SKM-1 (cell line): ENCODE measurements at regions not wholly inside any gene's neighbourhood (a gene's known extent, or its start where the extent isn't known, plus 50 kb on each side); places are given as distances from the start of the nearest gene placed in this dataset.
A peak's percentile ranks its signal among the peaks of the same experiment; 100 is the strongest.

Source experiments
- DNase-seq: peaks from one replicate; lab custom pipeline; 2025; ENCODE audit not compliant: unreplicated experiment; lab: John Stamatoyannopoulos, UW

- DNase-seq: no peak
Measured at GRCh38 chr5:158485047-158485446, 614.7 kb downstream of the EBF1 start.

DNA sequence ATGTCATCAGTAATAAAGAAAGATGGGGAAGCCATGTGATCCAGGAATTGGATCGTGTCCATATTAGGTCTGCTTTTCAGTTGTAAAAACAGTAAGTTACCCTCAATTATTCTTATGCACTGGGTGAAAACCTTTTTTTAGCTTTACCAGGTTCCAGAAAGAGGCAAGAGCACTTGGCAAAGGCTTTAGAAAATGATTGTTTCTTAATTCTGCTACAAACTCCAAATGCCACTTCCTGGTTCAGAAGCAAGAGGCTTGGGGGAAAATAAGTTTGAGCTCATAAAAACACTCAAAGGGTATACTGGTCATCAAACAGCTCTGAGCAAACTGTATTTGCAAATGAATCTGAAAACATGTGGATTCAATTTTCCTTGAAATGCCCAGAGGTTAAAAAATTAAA lies 615.6 kb downstream of the EBF1 start:
- no peak for DNase-seq

- DNase-seq: no peak
Measured at GRCh38 chr5:158483281-158483860, 616.3 kb downstream of the EBF1 start.

DNA sequence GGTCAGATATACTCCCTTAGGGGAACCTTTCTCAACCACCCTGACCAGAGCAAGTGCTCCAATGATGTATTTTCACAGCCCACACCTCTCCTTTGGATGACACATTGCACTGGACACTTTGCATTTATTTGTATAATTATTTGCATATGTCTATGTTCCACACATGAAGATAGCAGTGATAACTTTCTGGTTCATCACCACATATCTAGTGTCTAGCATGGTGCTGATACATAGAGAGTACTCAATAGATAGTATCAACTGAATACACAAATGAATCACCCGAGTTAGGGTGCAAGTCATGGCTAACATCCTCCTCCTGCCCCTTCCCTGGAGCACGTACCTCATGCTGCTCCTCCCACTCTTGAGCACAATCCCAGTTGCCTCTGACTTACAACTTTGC lies 617.6 kb downstream of the EBF1 start:
- DNase-seq: no peak

DNA sequence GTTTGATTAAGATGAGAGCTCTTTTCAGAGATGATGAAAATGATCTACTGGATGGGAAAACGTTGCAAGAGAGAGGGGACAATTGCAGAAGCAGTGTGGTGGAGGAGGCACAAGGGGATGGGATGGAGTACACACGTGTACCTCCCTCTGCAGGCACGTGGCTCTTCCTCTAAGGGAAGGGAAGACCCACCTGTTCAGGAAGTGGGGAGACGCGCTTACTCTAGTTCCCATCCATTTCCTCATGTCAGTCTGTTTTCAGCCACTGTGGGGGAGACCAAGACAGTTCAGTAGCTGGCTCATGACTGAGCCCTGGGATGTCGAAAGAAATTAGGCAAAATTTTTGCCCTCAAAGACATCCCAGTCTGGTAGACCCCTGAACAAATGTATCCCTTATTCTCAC lies 619.2 kb upstream of the CLINT1 start:
- no peak for DNase-seq

- no peak for DNase-seq
Measured at GRCh38 chr5:158477214-158477613, 618.3 kb upstream of the CLINT1 start.

- DNase-seq: no peak
Measured at GRCh38 chr5:158473016-158473635, 614.2 kb upstream of the CLINT1 start.

GRCh38 chr5:158471535-158471924 lies 612.6 kb upstream of the CLINT1 start:
- no peak for DNase-seq

DNA sequence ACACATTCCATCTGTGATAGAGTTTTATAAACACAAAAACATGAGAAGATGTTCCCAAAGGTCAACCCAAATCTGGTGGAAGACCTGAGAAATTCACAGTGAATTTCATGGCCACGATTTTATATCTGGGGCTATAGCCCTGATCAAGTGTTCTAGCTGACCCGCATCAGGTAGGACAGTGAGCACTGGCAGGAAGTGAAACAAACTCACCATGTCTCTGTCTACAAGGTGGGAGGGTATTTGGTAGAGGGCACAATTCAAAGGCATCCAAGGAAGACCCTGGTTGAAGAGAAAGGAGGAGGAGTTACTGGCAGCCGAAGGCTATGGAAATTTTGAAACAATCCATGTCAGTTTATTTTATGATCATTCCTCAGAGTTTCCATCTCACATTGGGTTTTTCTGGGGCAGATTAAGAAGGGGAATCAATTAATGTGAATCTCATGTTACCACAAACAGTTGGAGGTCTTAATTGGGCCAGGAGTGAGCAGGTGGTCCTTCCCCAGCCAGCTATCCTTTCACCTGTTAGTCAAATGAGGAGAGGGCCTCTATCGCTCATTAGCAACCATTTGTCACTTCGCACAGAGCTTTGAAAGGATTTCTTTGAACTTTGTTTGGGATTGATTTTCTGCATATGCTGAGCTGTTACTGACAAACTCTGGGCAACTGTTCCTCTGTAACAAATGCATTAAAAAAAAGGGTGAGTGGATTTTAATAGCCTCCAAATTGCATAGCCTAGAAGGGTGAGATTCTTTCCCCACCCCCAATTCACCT lies 612.0 kb upstream of the CLINT1 start:
- DNase-seq: no peak

DNA sequence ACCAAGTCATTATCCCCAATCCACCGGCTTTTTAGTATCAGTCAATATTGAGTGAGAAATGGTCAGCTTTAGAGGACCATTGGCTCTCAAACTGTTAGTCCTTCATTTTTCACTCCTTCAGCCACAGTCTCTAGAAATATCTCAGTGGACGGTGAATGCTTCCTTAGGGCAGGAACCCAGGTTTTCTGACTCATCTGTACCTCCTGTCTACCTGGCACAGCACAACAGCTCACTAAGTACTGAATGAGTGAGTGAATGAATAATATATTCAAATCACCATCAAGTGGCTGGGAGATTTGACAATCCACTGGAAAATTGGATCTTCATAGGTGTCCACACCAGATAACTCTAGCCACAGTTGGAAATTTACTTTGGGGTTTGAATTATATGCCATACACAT lies 609.5 kb upstream of the CLINT1 start:
- DNase-seq: no peak

DNA sequence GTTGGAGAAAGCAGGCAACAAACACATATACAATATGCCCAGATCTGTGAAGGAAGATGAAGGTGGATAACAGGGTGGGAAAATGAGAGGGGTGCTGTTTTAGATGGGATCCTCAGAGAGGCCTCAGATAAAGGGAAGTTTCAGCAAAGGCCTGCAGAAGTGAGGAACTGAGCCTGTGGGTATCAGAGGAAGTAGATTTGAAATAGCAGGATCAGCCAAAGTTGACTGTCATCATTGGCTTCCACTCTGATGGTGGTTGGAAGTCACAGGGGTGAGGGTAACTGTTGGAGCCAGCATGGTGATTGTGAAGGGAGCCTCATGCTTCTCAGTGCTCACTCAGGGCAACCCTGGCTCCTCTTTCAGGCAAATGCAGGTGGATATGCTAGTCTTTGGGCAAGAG lies 607.2 kb upstream of the CLINT1 start:
- peak; percentile 60 for DNase-seq

DNA sequence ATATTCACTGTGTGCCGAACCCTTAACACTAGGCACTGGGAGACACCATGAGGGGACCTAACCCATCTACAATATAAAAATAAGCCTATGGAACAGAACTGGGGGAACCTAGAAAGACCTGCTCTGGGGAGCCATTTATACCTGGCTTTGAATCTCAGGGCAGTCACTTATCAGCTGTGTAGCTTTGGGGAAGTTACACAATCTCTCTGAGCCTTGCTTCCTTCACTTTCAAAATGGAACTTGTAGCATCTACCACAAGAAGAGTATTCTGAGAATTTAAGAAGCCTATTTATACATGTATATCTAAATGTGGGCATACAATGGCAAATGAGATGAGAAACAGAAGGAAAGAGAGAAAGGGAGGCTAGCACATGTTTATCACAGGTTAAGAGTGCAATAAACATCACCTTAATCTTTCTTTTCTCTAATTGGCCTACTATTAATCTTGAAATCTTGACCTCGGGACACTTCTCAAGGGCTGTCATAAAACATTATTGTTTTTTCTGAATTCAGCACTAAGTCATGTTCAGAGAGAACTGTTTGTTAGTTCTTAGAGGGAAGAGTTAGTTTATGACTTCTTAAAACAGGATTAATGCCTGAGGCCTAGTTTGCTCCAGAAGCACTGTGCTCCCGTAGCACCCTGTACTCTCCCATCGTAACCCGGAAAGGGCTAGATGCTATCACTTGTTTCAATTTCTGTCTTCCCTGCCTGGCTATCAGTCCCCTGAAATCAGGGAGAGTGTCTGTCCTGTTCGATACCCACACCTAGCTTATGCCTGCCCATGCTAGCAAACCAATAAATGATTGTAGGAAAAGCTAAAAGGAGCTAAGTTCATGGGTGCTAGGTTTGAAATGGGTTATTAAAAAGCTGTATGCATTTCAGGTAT lies 606.4 kb upstream of the CLINT1 start:
- DNase-seq: peak; percentile 19

- DNase-seq: no peak
Measured at GRCh38 chr5:158464383-158464782, 605.4 kb upstream of the CLINT1 start.

DNA sequence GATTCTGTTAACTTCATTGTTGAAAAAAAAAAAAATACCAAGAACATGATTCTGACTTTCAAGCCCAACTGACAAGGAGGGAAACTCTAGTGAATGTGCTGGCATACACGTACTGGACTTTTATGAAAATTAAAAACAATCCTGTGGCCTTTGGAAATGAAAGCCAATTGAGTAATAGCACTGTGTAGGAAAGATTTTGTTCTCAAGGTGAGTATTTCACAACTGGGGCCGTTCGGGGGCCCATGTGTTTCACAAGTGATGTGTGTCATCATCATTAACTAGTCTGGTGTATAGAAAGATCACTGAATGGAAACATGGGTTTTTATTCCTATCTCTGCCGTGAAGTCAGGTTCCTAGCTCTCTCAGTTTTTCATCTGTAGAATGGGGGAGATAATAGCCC lies 605.0 kb upstream of the CLINT1 start:
- peak; percentile 60 for DNase-seq

DNA sequence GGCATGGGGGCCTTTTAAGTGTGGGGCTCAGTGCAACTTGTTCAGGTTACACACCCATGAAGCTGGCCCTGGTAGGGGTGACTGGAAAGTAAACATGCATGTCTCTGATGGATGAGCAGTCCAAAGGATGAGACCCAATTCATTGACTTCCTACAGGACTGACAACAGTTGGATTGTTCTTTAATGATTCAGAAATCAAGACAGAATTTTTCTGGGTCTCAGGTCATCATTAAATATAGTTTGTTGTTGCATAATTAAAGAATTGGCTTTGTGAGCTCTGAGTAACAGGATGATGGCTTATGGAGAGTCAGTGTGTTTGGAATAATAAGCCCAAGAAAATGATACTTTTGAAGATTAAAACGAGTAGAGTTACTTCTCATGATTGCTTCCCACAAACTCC lies 604.2 kb upstream of the CLINT1 start:
- no peak for DNase-seq

DNA sequence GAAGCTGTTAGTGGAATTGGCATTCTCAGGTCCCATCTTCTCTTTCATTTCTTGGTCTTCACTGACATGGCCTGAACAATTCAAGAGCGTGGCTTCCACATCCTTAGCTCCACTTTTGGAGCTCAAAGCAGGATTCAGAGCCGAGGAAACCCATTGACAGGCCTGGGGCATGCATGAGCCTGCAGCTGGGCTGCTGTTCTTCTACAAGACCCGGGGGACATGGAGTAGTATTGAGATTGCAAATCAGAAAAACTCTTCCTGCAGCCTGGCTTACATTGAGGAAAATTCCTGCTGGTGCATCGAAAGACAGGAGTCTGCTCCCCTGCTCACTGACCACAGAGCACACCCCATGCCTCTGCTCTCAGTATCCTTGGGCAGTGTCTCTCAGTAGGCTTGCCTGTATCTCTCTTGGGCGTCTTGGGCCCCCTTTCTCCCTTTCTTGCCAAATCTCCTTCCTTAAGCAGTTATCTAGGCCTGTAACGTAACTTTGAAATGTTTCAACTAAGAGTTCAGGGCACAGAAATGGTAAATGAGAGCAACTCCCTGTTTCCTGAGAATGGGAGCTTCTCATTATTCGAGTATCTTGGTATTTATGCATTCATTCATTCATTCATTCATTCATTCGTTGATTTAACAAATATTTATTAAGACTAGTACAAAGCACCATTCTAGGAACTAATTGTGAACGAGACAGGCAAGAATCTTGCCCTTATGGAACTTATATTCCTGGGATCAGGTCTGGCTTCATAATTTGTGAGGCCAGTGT lies 603.6 kb upstream of the CLINT1 start:
- DNase-seq: no peak

GRCh38 chr5:158461240-158461854 lies 602.4 kb upstream of the CLINT1 start:
- DNase-seq: no peak

GRCh38 chr5:158458086-158458485 lies 599.1 kb upstream of the CLINT1 start:
- no peak for DNase-seq

DNA sequence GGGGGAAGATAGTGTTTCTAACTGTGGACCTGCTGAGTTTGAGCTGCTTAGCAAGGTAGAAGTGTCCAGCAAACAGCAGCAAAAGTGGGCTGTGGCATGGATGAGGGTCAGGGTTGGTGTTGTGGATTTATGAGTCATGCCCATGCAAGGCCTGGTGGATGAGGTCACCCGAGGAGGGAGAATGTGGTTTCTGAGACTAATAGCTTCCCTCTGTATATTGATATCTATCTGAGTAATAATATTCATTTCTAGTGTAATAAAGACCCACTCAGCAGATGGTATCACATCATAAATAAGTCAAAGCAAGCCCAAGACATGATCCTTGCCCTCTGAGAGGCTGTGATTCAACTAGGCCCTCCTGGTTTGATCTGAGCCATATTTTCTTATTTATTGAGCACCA lies 597.8 kb upstream of the CLINT1 start:
- no peak for DNase-seq

- DNase-seq: no peak
Measured at GRCh38 chr5:158456241-158456640, 597.3 kb upstream of the CLINT1 start.
